GM18873 (cell line): ENCODE measurements at regions not wholly inside any gene's neighbourhood (a gene's known extent, or its start where the extent isn't known, plus 50 kb on each side); places are given as distances from the start of the nearest gene placed in this dataset.

ENCODE experiments used
- ATAC-seq: cut with Tn5 transposase; IDR thresholded peaks from one replicate; pipeline ENCODE4 v1.9.1; 2021; ENCODE audit warnings: mild to moderate bottlenecking, moderate library complexity, moderate number of reproducible peaks; ENCODE audit not compliant: unreplicated experiment, low FRiP score

DNA sequence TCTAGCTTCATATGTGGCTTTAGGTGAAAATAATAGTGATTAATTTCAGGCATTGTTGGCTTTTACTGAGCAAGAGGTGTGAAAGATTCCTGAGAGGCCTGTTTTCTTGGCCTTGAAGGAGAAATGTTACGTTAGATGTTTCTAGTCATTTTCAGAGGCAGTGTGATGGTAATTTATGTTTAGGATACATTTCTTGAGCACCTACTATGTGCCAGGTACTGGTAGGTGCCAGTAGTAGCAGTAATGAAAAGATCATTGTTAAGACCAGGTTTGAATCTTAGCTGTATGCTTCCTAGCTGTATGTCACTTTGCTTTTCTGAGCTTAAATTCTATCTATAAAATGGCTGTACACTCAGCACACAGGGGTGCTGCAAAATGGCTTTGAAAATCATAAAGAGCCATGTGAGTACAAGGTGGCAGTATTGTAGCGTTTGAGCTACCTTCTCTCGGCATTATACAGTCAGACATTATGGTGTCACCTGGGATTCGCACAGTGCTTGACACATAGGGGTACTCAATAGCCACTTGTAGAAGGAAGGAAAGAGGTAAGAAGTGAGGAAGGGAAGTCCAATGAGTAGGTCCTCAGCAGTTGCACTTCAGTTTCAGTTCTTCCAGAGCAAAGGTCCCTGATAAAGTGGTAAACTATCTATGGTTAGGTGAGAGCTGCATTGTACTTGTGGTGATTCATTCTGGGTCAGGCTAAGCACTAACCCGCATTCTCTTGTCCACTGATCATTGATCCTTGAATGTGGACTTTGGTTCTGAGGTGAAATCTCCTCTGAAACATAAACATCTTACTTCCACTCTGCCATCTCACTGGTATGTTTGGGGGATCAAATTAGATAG, 166.5 kb upstream of the NR3C1 start:
- no peak for ATAC-seq

DNA sequence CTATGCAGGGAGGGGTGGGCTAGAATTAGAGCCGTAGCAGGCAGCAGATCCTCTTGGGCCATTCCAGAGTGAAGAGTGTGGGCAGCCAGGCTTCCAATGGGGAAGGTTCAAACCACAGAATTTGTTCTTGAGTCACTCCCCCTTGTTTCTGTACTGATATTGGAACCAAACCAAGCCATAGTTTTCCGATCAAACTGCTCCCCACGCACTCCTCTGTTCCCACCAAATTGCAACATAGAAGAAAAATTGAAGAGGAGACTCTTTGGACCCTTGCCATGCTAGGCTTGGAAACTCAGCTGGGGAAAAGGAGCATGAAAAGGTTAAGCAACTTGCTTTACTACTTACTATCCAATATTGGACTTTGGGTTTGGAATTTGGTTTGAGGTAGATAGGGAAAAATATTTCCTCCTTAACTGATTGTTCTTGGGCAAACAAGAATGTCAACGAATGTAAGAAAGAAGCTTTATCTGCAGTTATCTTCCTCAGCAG, 165.8 kb upstream of the NR3C1 start:
- ATAC-seq, result no peak

DNA sequence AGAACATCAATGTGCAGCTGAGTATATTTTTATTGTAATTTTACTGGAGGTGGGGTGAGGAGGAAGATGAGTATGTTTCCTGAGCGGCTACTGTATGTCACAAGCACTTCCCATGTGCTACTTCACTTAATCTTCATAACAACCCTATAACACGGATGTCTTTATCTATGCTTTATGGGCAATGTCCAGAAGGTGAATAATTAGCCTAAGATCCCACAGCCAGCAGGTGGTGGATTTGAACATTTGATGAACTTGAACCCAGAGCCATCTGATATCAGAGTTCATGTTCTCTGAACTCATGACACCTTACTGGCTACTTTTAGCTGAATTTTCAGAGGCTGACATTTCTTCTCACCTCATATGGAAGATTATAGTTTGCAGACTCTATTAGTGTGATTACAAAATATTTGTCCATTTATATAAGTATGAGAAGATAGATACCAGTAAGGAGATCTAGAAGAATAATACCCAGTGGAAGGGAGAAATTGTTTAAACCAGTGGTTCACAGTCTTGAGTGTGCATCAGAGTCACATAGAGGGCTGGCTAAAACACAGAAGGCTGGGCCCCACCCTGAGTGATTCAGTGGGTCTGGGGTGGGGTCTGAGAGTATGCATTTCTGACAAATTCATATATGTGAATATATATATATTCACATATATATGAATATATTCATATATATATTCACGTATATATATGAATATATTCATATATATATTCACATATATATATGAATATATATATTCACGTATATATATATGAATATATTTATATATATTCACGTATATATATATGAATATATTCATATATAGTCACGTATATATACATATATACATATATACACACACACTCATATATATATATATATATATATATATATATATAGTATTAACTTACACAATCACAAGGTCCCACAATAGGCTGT, 164.4 kb upstream of the NR3C1 start:
- no peak for ATAC-seq

DNA sequence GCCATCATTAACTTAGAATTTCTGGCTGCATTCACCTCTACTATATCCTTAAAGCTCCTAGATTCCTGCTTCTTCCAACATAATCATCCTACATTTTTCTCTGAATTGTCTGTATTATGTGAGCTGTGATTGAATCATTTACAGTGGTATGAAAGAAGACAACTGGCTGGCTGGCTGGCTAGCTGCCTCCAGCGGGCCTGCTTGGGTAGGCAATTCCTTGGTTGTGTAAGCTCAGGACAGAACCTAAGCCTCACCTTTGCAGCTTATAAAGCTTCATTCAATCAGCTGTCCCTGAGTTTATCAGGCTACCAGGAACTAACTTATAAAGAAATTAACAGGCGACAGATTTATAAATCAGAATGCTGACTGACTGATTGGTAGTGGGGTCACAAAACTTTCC, 162.7 kb upstream of the NR3C1 start:
- ATAC-seq, result no peak

DNA sequence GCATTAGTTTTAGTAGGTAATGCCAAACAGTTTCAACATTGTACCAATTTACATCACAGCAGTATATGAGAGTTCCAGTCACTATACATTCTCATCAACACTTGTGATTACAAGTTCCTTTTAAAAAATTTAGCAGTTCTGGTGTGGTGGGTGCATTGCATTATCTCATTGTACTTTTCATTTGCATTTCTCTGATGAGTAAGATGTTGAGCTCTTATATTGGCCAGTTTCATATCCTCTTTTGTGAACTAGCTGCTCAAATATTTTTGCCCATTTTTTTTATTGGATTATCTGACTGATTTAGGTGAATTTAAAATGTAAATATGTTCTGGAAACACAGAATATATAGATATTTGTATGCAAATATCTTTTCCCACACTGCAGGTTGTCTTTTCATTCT, 160.9 kb upstream of the NR3C1 start:
- peak; percentile 99 for ATAC-seq

DNA sequence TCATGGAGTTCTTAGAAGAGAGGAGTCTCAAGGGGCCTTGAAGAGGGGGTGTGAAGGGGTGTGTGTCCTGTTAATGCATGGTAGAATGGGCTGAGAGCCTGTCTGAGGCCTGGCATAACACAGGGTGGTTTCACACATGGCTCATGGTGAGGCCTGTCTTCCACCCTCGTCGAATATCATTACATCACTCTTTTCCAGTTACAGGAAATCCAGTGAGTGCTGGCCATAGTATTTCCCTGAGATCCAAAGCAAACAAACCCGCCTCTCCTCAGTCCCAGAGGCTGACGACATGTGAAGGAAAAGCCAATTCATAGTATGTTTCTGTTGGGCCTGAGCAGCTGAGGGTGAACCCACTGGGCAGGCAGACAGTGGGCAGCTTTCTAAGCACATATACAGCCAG, 159.4 kb upstream of the NR3C1 start:
- no peak for ATAC-seq

DNA sequence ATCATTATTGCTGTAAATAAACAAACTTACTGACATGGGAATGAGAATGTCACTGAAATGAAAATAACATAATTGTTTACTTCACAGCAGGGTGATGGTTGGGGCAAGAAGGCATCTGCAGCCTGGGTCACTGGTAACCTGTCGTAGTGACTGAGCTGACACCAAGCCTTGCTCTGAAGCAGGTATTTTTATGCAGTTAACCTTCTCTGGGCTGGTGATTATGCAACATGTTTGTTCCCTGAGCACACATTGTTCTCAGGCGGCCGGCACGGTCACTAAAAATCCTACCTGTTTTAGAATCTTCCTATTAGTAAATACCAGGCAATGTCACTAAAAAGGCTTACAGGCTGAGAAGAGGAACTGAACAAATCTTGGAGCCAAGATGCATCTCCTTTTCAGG, 157.7 kb upstream of the NR3C1 start:
- no peak for ATAC-seq

DNA sequence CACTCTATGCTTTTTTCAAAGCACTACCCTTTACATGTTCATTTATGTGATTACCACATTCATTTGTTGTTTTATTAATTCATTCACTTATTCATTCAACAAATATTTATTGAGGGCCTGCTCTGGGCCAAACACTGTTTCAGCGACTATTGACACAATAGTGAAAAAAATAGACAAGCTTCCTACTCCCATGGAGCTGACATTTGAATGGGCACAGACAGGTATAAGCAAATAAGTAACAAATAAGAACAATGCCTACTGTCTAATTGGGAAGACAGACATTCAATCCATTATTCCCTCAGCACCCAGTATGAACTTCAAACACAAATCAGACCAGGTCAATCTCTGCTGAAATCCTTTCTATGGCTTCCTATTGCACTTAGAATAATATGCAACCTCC, 156.9 kb upstream of the NR3C1 start:
- ATAC-seq, result no peak

DNA sequence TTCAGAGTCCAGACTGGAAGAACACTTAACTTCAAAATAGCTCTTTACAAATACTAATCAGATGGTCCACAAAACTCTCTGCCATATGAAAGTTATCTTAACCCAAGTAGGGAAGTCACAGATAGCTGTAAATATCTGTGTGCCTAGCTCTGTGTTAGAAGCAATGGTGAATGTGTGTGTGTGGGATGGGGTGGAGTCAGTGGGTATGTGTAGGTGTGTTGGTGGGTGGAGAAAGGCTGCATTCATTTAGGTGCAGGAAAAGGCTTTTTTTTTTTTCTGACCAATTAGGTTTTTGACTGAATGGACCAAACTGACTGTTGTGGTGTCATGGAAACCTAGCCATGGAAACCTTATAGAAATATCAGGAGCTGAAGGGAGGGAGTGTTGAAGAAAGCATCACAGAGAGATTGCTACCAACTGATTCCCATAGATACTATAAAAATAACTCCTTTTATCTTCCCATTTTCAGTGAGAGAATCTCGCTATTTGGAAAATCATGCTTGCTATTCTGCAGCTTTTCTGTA, 156.2 kb upstream of the NR3C1 start:
- no peak for ATAC-seq

DNA sequence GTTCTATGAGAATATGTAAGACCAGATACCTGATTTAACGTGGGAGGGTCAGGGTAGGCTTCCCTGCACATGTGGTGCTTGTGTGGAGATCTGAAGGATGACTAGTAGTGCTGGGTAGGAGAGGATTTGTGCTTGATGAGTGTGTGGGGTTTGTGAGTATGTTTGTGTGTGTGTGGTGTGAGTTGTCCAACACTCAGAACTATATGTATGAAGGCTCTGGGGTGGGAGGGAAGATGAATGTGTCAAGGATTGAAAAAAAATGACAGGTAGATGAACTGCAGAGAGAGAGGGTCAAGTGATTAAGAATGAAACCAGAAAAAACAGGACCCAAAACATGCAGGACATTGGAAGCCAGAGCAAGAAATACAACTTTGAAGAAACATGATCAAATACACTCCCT, 154.6 kb upstream of the NR3C1 start:
- no peak for ATAC-seq

DNA sequence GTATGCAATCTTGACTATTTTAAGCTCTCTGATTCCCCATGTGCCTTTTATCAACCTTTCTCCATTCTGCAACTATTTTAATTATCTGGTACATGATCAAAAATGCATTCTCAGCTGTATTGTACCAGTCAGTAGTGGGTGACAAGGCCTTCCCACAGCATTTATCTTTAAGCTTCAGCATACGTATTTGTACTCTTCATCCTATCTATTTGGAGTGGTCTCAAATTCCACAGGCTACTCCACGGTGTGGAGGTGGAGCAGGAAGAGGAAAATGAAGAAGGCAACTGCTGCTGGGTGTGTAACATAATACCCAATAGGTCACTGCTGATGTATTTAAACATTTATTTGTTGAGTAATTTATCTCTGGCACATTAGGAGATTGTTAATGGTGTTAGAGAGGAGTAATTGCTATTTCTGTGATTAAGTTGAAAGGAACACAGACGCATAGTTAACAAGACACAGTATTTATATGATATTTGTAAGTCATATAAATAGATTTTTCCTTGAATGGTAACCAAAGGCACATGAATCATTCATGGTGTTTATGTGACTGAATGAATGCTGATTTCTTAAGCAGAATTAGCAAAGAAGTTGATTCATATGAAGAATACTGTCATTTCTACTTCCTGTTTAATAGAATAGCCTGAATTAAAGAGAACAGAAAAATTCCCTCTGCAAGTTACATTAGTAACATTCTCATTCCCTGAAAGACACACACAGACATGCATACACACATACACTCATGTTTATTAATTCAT, 153.8 kb upstream of the NR3C1 start:
- ATAC-seq, result no peak

DNA sequence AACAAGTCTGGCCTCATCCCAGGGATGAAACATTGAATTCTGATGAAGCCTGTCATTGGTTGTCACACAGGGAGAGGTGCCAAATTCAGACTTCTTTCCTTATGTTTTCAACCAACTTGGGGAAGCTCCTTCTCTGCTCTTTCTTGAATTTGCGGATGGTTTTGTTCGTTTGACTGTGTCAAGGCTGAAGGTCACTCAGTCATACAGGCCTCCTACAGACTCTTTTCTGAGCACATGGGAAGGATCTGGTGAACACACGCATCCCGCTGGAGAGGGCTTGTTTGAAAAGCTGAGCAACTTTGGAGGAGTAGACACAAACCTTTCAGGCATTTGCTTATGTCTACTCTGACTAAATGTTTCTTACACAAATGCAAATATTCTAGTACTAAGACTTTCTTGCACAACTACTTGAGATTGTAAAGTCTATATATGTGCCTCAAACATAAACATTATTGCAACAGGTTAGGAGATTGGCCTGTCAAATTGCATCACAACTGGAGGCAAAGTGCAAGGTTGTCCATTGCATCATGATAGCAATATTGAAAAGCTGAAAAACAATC, 151.5 kb upstream of the NR3C1 start:
- no peak for ATAC-seq

DNA sequence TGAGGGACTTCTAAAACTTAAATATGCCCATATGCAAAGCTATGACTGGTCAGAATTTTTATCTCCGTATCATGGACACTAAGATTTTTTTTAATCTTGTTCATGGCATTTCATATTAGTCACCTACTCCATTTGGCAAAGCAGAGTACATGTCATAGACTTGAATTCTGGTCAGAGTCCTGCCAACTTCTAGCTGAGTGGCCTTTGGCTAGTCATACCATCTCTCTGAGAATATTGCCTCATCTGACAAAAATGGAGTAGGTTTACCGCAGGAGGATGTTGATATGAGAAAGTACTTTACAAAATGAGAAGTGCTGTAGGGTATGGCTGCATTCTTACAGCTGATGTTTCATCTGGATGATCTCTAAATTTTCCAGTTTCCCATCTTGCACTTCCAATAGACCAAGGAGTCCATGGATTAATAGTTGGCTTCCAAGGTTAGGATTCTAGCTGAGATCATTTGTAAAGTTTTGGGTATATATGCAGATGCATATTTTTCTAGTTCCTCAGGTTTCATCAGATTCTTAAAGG, 150.8 kb upstream of the NR3C1 start:
- no peak for ATAC-seq

DNA sequence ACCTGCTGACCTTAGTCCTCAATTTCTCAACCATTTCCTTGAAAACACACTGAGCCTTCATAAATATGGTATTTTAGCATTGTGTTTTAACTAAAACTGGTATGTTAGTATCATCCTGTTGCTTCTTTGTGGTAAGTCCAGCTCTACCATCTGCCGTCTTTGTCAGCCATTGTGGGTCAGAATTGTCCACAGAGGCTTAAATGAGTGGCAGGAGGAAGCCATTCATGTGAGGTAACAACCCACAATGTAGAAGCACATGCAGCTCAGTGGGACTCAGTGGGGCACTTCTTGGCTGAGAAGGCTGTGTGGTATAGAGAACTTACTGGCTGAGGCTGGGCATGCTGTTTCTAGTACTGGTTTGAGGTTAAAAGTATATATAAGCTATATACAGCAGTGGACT, 149.2 kb upstream of the NR3C1 start:
- no peak for ATAC-seq

DNA sequence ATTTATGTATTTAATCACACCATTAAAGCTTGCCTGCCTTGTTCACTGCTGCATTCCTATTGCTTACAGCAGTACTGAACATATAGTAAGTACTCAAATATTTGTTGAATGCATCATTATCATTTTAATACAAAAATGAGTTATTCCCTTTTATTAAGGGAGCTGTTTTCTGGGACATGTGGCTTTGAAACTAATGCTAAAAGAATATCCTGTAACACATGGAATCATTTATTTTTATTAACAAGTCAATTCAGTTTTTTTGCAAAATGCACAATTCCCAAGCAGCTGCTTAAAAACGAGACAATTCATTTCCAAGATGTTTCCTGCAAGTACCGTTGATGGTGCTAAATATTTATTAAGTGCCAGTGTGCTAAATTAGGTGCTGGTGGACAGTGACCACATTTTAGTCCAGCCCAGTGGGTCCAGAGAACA, 148.3 kb upstream of the NR3C1 start:
- ATAC-seq, result no peak

DNA sequence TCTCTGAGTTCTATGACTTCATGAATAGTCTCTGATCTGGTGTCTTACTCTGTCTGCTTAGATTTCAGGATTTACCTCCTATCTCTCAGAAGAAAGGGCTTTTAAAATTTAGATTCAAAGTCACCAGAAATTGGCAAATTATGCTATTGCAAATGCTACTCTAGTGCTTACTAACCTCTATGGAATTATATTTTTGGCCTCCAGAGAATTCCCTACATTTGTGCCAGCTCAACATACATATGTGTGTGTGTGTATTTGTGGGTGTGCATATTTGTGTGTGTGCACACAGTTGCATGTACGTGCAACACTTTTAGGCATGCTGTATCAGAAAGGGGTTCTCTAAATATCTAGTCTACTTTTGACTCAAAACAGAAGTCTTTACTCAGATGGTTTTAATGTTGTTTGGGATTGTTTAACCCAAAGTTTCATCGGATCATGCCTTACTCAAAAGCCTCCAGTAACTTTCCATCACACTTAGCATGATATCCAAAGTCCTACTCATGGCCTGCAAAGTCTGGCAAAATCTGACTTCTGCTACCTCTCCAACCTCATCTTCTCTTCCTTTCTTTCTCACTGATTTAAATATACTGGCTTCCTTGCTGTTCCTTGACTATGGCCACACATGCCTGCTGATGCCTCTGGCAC, 147.6 kb upstream of the NR3C1 start:
- ATAC-seq, result no peak

DNA sequence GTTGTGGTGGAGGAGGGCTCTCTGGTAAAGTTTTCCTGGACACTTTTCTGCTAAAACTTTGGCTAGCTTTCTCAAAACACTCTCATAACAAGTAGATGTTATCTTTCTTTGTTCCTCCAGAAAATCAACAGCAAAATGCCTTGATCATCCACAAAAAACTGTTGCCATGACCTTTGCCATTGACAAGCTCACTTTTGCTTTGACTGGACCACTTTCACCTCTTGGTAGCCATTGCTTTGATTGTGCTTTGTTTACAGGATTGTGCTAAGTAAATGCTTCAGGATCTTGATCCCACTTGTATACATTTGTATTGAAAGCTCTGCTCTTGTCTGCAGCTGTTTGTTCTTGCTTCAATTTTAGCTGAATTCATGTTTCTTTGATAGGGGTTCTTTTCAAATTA, 143.9 kb upstream of the NR3C1 start:
- ATAC-seq, result no peak

DNA sequence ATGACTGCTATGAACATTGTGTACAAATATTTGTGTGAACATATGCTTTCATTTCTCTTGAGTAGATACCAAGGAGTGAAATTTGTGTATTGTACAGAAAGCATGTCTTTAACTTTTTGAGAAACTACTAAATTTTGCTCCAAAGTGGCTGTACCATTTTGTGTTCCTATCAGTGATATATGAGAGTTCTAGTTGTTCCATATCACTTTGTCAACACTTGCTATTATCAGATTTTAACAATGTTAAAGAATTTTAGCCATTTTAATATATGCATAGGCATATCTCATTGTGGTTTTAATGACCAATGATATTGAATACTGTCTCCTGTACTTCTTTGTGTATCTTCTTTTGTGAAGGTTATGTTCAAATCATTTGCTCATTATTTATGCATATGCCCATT, 142.9 kb upstream of the NR3C1 start:
- no peak for ATAC-seq

DNA sequence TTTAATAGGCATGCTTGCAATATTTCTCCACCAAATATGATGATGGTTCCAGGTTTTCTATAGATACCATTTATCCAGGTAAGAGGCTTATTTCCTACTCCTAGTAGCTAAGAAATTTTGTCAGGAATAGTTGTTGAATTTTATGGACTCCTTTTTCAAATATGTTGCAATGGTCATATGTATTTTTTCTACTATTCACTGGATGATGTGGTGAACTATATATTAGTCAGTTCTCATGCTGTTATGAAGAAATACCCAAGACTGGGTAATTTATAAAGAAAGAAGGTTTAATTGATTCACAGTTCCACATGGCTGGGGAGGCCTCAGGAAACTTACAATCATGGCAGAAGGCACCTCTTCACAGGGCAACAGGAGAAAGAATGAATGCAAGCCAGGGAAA, 141.1 kb upstream of the NR3C1 start:
- ATAC-seq, result no peak
